Endothelial cell of hepatic sinusoid (primary cell): ENCODE measurements at regions not wholly inside any gene's neighbourhood (a gene's known extent, or its start where the extent isn't known, plus 50 kb on each side); places are given as distances from the start of the nearest gene placed in this dataset.
"Not testable (repeated sequence)": the region's sequence is repeated elsewhere in the genome, so short reads cannot be mapped to it uniquely, and the experiment has no call there.

Experiments used
- in situ Hi-C: cut with HindIII; loops from 2 replicates; pipeline ENCODE4 v1.10.0; 2017; ENCODE audit warnings: low sequenced_read_pairs

DNA sequence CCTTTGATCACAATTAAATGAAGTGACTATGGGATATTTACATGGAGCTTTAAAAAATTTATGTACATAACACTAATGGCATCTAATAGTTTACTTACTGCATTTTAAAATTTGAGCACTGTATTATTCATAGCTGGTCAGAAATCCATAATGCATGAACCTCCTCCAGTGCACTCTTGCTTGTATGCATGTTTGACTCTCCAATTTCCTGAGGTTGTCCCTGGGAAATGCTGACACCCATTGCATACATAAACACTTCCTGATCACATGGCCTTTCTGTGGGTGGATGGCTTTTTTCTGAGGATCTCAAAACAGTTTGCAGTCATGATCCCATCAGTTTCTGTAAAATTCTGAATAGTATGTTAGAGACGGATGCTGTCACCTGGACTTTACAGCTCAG lies 577.8 kb downstream of the REEP3 start:
- in situ Hi-C loops, result loop anchor here (5.0 kb wide), 1 partner anchor 48 kb away; no protein-coding TSS in a partner anchor

DNA sequence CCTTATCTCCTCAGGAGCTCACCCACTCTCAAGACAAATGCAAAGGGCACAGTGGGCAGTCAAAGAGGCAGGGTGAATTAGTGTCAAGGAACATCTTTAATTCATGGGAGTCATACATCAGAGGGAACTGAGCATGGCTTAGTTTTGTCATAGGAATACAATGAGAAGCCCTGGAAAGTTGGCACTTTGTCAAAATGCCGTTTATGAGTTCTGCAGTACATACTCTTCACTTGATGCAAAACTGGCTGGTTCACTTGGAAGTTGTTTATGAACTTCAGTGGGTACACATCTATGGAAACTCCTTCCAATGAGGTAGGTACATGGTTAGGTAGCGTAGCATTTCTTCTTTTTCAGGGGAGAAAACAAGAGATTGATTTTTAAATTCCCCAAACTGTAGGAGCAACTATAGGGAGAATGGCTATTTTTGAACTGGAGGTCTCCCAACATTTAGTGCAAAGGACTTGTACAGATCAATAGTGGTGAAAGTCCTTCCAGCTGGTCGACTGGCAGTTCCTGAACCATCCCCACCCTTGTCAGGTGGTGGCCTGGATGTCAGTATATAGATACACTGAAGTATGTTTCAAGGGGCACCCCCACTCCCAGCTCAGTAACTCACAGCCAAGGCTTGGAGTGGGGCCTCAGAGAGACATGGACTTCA lies 580.5 kb downstream of the REEP3 start:
- in situ Hi-C loops, result no loop called here

DNA sequence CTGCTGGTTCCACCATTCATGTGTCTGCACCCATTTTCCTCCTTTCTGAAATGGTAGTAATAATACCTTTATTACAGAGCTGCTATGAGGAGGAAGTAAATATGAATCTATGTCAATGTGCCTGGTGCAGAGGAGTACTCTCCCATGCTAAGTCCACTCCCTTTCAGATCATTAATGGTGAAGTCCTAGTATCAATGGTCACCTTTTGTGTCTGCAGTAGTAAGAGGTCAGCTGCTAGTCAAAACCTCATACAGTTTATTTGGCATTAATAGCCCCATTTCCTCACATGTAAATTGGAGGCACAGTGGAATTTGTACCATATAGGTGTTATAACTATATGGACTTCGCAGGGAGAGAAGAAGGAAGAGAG lies 581.0 kb downstream of the REEP3 start:
- in situ Hi-C loops, result no loop called here

DNA sequence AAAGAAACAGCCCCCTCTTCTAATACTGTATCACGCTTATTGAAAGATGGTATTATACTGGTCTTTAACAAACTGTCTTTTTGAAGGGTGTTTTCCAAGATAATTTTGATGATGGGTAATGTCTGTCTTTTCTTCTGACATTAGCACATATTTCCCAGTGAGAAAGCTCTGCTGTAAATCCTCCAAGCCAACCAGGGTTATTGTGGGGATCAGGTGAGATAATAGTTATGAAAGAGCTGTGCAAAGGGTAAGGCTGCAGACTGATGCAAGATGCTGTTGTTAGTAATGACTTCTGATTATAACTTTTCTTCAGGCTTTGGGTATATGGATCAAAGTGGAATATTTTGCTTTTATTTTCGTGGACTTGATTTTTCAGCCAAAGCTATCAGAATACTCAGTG lies 581.7 kb downstream of the REEP3 start:
- in situ Hi-C loops, result no loop called here

DNA sequence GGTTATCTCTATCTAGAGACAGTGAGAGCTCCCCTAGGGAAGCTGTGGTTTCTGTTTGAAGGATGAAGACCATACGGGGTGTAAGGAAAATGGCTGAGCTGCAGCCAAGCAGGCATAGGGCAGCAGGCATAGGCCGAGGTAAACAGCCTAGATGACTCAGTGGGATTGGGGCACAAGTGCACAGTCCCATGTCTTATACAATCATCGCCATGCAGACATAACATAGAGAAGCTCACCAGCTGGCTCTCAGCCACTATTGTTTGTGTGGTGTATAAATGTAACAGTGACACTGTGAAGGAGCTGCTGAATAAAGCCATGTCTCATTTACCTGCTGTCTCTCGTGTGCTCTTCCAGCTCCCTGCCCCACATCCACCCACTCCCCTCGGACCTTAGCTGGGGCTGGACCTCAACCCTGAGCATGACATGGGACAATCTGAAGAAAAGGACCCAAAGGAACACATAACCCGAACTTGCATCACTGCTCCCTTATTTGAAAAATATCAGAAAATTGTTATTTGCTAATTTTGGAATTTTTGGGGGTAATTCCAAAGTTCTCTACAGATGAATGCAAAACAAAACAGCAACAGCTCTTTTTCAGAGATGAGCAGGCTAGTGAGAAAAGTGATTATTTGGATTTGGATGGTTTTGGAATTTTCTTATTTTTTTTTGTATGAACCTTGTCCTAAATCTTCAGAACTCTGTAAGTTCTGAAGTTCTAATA lies 582.7 kb downstream of the REEP3 start:
- in situ Hi-C loops, result no loop called here

DNA sequence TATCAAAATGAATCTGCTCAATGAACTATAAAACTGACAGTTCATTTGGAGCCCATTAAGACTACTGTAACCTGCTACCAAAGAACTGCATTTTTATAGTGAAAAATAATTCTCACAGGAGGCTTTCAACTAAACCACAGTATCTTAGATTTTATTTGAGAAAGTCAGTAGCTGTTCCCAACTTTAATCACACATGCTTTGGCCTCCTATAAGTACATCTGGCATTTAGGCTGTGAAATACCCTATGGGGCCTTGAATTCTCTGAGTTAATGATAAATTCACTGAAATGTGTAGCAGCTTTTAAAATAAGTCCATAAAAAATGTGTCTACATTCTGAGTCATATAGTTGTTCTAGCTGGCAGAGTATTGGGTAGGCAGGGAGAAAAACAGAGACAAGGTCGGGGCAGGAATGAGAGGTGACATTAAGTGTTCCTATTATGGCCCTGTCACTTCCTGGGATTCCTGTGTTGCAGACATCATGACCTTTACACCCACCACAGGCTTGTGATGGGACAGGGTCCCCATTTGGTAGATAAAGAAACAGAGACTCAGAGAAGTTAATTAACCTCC lies 588.8 kb downstream of the REEP3 start:
- in situ Hi-C loops, result no loop called here

DNA sequence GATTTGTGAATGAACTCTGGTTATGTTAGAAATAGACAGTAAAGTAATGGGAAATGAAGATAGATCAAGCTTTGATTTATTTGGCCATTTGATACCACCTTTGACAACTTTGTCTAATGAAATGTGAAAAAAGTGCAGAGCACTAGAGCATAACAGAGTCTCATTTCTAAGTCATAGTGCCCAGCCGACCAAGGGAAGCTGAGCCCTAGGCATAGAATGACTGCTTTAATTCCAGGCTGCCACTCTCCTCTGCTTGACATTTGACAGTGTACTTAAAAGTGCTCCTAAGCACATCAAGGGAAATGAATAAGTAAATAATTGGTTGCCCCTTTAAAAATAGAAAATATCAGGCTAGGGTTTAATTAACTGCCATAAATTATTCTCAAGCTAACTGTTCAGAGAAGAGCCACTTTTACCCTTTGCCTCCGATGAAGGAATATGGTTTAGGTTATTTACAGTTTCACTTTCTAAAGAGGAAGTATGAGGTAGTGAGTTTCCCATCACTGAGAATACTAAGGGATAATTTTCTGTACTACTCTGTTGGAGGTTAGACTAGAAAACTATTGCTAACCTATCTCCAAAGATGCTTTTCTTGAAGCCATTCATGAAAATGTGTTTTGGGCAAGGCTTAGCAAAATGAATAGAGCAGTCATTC lies 591.6 kb downstream of the REEP3 start:
- in situ Hi-C loops, result no loop called here

DNA sequence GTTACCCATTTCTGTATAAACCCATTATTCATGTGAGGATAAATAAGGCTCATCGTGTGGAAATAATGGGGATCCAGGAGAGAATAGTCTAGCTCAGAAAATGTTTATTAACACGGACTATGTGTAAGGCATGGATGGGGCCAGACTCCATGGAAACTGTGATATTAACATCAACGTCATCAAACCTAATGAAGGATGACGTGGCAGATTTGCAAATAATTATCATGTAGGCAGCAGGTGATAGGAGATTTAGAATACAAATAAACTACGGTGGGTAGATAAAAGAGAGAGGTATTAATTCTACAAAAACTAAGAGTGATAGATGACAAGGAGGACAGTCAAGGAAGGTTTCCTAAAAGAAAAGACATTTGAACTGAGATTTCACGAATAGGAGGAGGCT lies 592.2 kb downstream of the REEP3 start:
- in situ Hi-C loops, result no loop called here

DNA sequence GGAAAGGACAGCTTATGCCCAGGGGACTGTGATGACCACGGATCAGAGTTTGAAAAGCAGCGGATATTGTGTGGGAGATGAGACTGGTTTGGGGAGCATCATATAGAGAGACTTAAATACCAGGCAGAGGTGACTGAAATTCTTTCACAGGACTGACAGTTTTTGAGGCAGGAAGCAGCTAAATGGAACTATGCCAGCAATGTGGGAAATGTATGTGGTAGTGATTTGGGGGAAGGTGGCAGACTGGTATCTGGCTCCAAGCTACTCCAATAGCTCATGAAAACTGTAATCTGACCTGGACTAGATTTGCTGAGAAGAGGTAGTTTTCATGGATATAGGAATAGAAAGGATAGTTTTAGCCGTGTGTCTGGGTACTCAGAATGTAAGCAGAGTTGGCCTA lies 592.6 kb downstream of the REEP3 start:
- in situ Hi-C loops, result no loop called here

DNA sequence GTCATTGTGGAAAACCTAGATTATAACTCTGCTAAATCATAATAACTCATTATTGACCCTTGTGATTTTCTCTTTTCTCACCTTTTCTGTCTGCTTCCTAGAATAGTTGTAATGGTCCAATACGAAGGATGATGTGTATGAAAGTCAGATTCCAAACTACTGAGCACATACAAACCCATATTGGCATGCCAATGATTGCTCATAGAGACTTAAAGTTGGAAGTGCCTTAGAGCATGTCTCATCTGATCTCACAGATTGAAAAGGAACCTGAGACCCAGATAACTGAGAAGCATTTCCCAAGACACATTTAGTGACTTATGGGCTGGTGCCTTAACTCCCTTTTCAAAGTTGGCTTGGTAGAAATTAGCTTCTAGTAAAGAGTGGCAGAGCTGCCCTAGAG lies 594.3 kb downstream of the REEP3 start:
- in situ Hi-C loops, result no loop called here

DNA sequence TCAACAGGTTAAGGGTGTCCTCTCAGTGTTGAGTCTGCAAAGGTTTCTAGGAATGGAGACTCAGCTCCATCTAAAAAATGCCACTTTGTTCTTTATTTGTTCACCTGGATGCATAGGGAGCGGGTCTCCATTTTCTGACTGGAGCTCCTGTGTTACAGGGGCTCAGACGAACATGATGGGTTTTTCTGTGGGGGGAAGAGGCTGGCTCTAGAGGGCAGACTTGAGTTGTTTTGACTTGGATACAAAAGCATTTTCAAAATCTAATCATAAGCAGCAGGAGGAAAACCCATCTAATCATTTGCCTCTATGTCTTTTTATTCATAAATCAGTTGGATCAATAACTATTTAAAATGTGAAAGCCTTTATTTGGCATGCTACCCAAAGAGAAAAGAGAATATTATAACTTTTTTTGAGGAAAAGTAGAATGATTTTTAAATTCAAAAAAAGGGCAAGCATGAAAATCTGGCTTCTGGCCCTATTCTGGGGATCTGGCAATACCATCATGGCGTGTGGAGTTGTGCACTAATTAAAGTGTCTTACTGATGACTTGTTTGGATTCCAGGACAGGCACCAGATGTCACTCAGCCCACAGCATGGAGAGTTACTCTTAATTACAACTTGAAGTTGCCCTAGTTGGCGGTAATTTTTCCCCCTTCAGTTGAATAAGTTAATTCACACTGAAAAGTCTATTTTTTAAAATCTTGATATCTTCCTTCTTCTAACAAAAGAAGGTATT lies 594.9 kb downstream of the REEP3 start:
- in situ Hi-C loops, result no loop called here

DNA sequence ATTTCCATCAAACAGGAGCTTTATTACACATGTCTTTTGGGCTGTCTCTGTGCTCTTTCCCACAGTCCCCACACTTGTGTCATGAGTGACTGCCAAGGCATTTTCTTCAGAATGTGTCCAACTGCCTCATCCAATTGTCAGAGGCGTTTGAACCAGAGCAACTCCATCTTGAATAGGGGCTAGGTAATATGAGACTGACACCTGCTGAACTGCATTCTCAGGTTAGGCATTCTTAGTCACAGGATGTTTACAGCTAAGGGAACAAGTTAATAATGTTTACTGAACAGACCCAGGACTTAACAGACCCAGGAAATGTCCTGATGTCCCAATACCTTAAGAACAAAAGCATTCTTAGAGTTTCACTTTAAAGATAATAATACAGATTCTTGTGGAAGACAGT lies 595.5 kb downstream of the REEP3 start:
- in situ Hi-C loops, result no loop called here

DNA sequence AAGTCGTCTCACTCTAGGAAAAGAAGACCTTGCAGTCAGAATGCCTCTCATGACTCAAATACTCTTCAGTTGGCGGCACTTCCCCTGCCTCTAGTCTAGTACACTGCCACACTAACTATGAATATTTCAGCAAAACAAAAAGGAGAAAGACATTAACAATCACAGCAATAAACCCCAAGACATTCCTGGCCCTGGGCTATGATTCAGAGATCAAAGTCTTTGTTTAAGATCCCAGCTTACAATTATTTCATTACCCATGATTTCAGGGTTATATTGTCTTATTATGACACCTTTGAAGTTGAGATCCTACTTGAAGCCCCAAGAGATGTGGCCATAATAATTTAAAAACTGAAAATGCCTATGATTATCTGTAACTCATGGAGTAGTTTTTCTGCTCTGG lies 597.5 kb downstream of the REEP3 start:
- in situ Hi-C loops, result no loop called here

DNA sequence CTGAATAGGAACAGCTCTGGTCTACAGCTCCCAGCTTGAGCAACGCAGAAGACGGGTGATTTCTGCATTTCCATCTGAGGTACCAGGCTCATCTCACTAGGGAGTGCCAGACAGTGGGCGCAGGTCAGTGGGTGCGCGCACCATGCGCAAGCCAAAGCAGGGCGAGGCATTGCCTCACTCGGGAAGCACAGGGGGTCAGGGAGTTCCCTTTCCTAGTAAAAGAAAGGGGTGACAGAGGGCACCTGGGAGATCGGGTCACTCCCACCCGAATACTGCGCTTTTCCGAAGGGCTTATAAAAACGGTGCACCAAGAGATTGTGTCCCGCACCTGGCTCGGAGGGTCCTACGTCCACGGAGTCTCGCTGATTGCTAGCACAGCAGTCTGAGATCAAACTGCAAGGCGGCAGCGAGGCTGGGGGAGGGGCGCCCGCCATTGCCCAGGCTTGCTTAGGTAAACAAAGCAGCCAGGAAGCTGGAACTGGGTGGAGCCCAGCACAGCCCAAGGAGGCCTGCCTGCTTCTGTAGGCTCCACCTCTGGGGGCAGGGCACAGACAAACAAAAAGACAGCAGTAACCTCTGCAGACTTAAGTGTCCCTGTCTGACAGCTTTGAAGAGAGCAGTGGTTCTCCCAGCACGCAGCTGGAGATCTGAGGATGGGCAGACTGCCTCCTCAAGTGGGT lies 599.2 kb downstream of the REEP3 start:
- in situ Hi-C loops, result not testable (repeated sequence)

DNA sequence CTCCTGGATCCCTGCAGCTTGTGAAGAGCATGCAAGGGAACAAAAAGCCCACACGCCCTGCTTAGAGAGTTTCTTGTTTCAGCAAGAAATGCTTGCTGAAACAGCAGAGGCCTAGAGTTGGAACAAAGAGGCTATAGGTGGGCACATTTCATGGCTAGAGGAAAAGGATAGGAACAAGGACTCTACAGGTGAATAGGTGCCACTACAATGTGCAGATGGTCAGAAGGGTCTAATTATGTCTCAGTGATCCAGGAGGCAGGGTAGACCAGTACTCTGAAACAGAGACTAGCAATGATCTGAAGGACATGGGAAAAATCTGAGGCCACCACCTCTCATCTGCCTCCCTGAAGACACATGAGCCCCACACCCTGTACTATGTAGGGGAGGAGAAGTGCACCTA lies 609.0 kb downstream of the REEP3 start:
- in situ Hi-C loops, result no loop called here

DNA sequence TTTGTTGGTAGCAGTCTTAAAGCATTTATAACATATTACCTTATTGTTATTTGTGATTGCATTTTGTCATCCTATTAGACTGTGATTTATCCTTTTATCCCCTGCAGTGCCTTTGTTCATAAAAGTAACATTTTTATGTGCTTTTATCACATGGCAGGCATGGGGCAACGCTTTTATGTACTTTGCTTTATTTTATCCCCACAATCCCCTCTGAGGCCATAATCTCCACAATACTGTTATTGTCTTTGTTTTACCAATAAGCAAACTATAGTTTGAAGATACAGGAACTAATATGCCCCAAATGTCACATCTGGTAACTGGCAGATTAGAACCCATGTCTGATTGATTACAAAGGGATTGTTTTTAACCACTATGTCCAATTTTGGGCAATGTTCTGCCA lies 613.5 kb downstream of the REEP3 start:
- in situ Hi-C loops, result no loop called here

DNA sequence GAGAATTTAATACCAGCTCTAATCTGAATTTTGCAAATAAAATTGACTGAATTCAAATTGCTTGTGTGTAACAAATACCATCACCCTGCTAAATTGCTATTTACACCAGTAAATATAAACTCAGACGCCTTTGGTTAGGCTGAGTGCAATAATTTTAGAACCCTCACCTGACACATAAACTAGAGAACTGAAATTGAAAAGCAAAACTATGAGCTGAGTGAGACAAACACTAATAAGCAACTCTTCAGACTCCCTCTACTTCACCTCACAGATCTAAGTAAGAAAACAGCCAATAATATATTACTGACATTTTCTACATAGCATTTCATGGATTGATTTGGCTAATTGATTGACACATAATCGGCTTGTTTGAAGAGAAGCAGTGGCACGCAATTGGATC lies 621.2 kb downstream of the REEP3 start:
- in situ Hi-C loops, result no loop called here

DNA sequence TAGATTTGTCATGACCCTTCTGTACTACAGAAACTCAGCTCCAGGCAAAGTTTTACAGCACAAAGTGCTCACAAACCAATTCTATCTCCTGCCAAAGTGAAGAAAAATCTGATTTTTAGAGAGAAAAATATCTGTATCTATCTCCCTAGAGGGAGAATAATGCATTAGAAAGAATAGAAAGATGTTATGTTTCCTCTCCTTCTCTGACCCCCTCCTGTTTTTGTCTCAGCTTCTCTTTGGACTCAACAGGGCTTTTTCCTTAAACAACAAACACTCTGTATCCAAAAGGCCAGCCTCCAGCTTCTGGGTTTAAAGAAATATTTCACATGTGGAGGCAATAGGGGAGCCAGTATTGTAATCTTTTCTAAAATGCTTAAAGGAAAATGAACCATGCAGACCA lies 627.4 kb downstream of the REEP3 start:
- in situ Hi-C loops, result loop anchor here (5.0 kb wide), 1 partner anchor 51 kb away; no protein-coding TSS in a partner anchor

DNA sequence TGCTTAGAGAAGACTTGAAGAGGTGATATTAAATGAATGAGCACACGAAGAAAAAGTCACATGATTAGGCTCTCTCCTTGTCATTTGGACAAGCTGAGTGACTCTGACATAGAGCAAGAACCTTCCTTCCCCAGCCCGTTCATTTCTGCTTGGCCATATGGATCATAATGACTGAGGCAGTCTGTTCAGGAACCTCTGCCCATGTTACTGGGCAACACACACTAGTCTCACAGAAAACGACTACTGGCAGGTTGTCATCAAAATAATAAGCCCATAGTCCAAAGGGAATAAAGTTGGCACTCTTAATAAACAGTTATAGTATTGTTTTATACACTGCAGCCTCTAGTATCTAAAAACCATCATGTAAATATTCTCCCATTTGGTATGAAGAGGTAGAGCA lies 635.0 kb downstream of the REEP3 start:
- in situ Hi-C loops, result no loop called here

DNA sequence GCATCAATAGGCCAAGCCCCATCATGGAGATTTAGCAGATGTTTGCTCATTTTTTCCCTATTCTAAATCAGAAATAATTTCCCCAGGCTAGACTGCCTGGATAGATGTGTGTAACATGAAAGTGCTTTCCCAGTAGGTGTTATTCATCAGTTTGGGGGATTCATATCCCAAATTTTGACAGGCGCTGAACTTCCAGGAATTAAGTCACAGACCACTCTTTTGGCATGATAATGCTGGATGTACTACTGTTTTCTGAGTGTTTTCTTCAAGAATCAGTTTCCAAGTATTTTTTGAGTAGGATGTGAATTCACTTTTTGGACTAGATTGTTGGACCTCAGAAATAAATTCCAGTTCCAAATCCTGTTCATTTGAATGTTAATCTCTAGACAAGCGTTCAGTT lies 637.4 kb downstream of the REEP3 start:
- in situ Hi-C loops, result no loop called here
